NB4 (cell line): ENCODE measurements at regions not wholly inside any gene's neighbourhood (a gene's known extent, or its start where the extent isn't known, plus 50 kb on each side); places are given as distances from the start of the nearest gene placed in this dataset.
A peak's percentile ranks its signal among the peaks of the same experiment; 100 is the strongest.
"Not testable (repeated sequence)": the region's sequence is repeated elsewhere in the genome, so short reads cannot be mapped to it uniquely, and the experiment has no call there.

ENCODE experiments used
- MYC ChIP-seq: IDR thresholded peaks from 2 replicates; pipeline ENCODE4 v1.6.1; 2011; ENCODE audit warnings: low read depth, low read length
- POLR2A ChIP-seq: IDR thresholded peaks from 2 replicates; pipeline ENCODE4 v1.6.1; 2011; ENCODE audit warnings: mild to moderate bottlenecking; ENCODE audit not compliant: insufficient read length; ENCODE audit errors: extremely low read depth
- TF ChIP-seq, protein P1 (sequence below): IDR thresholded peaks from one replicate; pipeline ENCODE4 v1.5.1; 2012; ENCODE audit warnings: low read depth, low read length
- TF ChIP-seq, protein P2 (sequence below): IDR thresholded peaks from 2 replicates; pipeline ENCODE4 v1.6.1; 2011; ENCODE audit warnings: low read depth, low read length

DNA sequence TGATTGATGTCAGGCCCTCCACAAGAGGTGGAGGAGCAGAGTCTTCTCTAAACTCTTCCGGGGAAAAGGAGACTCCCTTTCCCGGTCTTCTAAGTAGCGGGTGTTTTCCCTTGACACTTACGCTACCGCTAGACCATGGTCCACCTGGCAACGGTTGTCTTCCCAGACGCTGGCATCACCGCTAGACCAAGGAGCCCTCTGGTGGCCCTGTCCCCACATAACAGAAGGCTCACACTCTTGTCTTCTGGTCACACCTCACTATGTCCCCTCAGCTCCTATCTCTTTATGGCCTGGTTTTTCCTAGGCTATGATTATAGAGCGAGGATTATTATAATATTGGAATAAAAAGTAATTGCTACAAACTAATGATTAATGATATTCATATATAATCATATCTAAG, 532.5 kb upstream of the SYNCRIP start:
- TF ChIP-seq, protein P1, sequence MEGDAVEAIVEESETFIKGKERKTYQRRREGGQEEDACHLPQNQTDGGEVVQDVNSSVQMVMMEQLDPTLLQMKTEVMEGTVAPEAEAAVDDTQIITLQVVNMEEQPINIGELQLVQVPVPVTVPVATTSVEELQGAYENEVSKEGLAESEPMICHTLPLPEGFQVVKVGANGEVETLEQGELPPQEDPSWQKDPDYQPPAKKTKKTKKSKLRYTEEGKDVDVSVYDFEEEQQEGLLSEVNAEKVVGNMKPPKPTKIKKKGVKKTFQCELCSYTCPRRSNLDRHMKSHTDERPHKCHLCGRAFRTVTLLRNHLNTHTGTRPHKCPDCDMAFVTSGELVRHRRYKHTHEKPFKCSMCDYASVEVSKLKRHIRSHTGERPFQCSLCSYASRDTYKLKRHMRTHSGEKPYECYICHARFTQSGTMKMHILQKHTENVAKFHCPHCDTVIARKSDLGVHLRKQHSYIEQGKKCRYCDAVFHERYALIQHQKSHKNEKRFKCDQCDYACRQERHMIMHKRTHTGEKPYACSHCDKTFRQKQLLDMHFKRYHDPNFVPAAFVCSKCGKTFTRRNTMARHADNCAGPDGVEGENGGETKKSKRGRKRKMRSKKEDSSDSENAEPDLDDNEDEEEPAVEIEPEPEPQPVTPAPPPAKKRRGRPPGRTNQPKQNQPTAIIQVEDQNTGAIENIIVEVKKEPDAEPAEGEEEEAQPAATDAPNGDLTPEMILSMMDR: peak; percentile 40
- TF ChIP-seq, protein P2, sequence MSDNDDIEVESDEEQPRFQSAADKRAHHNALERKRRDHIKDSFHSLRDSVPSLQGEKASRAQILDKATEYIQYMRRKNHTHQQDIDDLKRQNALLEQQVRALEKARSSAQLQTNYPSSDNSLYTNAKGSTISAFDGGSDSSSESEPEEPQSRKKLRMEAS: not testable (repeated sequence)
- TF ChIP-seq POLR2A, MYC: not testable (repeated sequence)
